ENCODE measurements at regions not wholly inside any gene's neighbourhood (a gene's known extent, or its start where the extent isn't known, plus 50 kb on each side); places are given as distances from the start of the nearest gene placed in this dataset.
"Not testable (repeated sequence)": the region's sequence is repeated elsewhere in the genome, so short reads cannot be mapped to it uniquely, and the experiment has no call there.

DNA sequence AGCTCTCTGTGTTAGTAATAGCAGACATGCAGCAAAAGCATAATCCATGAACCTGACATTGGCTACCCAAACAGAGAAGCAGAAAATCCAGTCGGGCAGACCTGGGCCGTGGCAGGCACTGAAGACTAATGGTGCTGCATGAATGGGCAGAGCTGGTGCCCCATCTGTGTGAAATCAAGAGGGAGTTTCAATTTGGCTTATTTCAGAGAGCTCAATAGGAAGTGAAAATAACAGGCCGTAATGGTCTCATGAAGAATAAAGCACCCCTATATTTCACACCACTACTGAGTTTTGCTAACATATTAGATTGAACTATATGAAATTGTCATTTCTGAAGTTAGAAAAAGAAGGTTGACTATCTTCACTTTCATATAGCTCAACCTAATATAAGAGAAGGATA lies 149.7 kb downstream of the ENC1 start:
- Mint-ChIP-seq H3K4me1 (ENCODE audit: low read depth) (peaks cover 7% of the 10 kb centered on the region), H3K4me3 (ENCODE audit: low read depth) (no peak overlapping the region), H3K27ac (no peak overlapping the region), H3K9me3 (ENCODE audit: low read depth) (peaks cover 3% of the 10 kb centered on the region), H3K27me3 (no peaks in the 10 kb centered on the region), H3K36me3 (ENCODE audit: insufficient read depth) (no peaks in the 10 kb centered on the region)
- TF ChIP-seq CTCF (IDR thresholded peaks at IDR 0.05; ENCODE audit: unreplicated experiment): no peak
- DNase-seq (ENCODE audit: low spot score, unreplicated experiment): no peak

GRCh38 chr5:74482990-74483389 lies 157.5 kb downstream of the ENC1 start:
- no peak overlapping the region for H3K4me3 Mint-ChIP-seq (ENCODE audit: low read depth)
- TF ChIP-seq CTCF (IDR thresholded peaks at IDR 0.05; ENCODE audit: unreplicated experiment): no peak
- peaks cover 4% of the 10 kb centered on the region for H3K27me3 Mint-ChIP-seq
- H3K27ac Mint-ChIP-seq: no peak overlapping the region
- H3K36me3 Mint-ChIP-seq (ENCODE audit: insufficient read depth): no peaks in the 10 kb centered on the region
- H3K9me3 Mint-ChIP-seq (ENCODE audit: low read depth): no peaks in the 10 kb centered on the region
- no peak for DNase-seq (ENCODE audit: low spot score, unreplicated experiment)
- peaks cover 2% of the 10 kb centered on the region for H3K4me1 Mint-ChIP-seq (ENCODE audit: low read depth)

- DNase-seq (ENCODE audit: low spot score, unreplicated experiment): no peak
- H3K27ac Mint-ChIP-seq: no peak overlapping the region
- no peak overlapping the region for H3K4me3 Mint-ChIP-seq (ENCODE audit: low read depth)
- H3K9me3 Mint-ChIP-seq (ENCODE audit: low read depth): no peaks in the 10 kb centered on the region
- TF ChIP-seq CTCF (IDR thresholded peaks at IDR 0.05; ENCODE audit: unreplicated experiment): no peak
- H3K4me1 Mint-ChIP-seq (ENCODE audit: low read depth): peaks cover 2% of the 10 kb centered on the region
- H3K27me3 Mint-ChIP-seq: peaks cover 4% of the 10 kb centered on the region
- H3K36me3 Mint-ChIP-seq (ENCODE audit: insufficient read depth): no peaks in the 10 kb centered on the region
These were observed 158.0 kb downstream of the ENC1 start for GRCh38 chr5:74482523-74482922.

DNA sequence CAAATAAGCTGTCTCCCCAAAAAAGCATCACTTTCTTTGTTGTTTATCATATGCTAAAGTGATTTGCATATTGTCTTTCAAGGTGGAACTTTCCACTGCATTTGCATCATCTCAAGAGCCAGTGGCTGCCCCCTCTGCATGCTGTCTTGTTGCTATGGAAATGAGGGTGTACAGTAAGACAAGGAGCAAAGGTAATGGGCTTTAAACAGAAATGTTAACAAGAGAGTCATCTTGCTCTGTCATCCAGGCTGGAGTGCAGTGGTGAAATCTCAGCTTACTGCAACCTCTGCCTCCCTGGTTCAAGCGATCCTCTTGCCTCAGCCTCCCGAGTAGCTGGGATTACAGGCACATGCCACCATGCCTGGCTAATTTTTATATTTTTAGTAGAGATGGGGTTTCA lies 159.2 kb downstream of the ENC1 start:
- H3K4me1 Mint-ChIP-seq (ENCODE audit: low read depth); H3K4me3 Mint-ChIP-seq (ENCODE audit: low read depth); H3K27ac Mint-ChIP-seq; H3K9me3 Mint-ChIP-seq (ENCODE audit: low read depth); H3K36me3 Mint-ChIP-seq (ENCODE audit: insufficient read depth); DNase-seq (ENCODE audit: low spot score, unreplicated experiment): not testable (repeated sequence)
- H3K27me3 Mint-ChIP-seq: peaks cover 12% of the 10 kb centered on the region

GRCh38 chr5:74480201-74480600 lies 160.3 kb downstream of the ENC1 start:
- no peak for TF ChIP-seq CTCF (IDR thresholded peaks at IDR 0.05; ENCODE audit: unreplicated experiment)
- no peaks in the 10 kb centered on the region for H3K9me3 Mint-ChIP-seq (ENCODE audit: low read depth)
- H3K36me3 Mint-ChIP-seq (ENCODE audit: insufficient read depth): no peaks in the 10 kb centered on the region
- H3K27ac Mint-ChIP-seq: no peak overlapping the region
- no peak overlapping the region for H3K4me3 Mint-ChIP-seq (ENCODE audit: low read depth)
- H3K27me3 Mint-ChIP-seq: peaks cover 12% of the 10 kb centered on the region
- no peak for DNase-seq (ENCODE audit: low spot score, unreplicated experiment)
- H3K4me1 Mint-ChIP-seq (ENCODE audit: low read depth): peaks cover 11% of the 10 kb centered on the region

DNA sequence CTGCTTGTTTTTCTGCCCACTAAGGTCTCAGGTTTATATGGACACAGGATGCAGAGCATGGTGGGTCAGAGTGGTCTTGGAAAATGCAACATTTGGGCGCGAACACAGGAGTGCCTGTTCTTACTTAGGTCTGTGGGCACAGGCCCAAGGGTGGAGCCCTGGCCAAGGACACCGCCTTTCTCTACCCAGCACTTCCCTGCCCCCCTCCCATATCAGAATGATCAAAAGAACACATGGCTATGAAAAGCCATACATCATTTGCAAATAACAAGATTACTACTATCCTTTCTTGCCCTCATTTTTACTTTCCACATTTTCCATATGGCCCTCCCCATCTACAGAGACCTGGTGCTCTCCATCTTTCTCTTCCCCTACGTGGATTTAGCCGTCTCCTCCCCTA lies 162.2 kb downstream of the ENC1 start:
- no peaks in the 10 kb centered on the region for H3K36me3 Mint-ChIP-seq (ENCODE audit: insufficient read depth)
- H3K4me3 Mint-ChIP-seq (ENCODE audit: low read depth): no peak overlapping the region
- peaks cover 12% of the 10 kb centered on the region for H3K27me3 Mint-ChIP-seq
- H3K9me3 Mint-ChIP-seq (ENCODE audit: low read depth): no peaks in the 10 kb centered on the region
- TF ChIP-seq CTCF (IDR thresholded peaks at IDR 0.05; ENCODE audit: unreplicated experiment): no peak
- no peak for DNase-seq (ENCODE audit: low spot score, unreplicated experiment)
- H3K4me1 Mint-ChIP-seq (ENCODE audit: low read depth): peaks cover 11% of the 10 kb centered on the region
- H3K27ac Mint-ChIP-seq: no peak overlapping the region
